NB4 (cell line): ENCODE measurements at regions not wholly inside any gene's neighbourhood (a gene's known extent, or its start where the extent isn't known, plus 50 kb on each side); places are given as distances from the start of the nearest gene placed in this dataset.

ENCODE experiments used
- DNase-seq: peaks from one replicate; pipeline ENCODE4 v3.0.0; 2010; ENCODE audit warnings: low read depth
- H3K4me3 ChIP-seq: one replicate; pipeline ENCODE4 v1.5.1; 2011; ENCODE audit warnings: mild to moderate bottlenecking, low read depth, low read length, moderate library complexity
- CTCF ChIP-seq: IDR thresholded peaks from one replicate; pipeline ENCODE4 v1.5.1; 2012; ENCODE audit warnings: low read depth, low read length
- MAX ChIP-seq: IDR thresholded peaks from 2 replicates; pipeline ENCODE4 v1.6.1; 2011; ENCODE audit warnings: low read depth, low read length
- MYC ChIP-seq: IDR thresholded peaks from 2 replicates; pipeline ENCODE4 v1.6.1; 2011; ENCODE audit warnings: low read depth, low read length
- POLR2A ChIP-seq: IDR thresholded peaks from 2 replicates; pipeline ENCODE4 v1.6.1; 2011; ENCODE audit warnings: mild to moderate bottlenecking; ENCODE audit not compliant: insufficient read length; ENCODE audit errors: extremely low read depth

GRCh38 chr2:220664272-220665107 lies 907.6 kb downstream of the EPHA4 start:
- H3K4me3 ChIP-seq: no peak overlapping the region
- TF ChIP-seq MYC: no peak
- TF ChIP-seq CTCF: no peak
- TF ChIP-seq POLR2A: no peak
- TF ChIP-seq MAX: no peak
- no peak for DNase-seq

GRCh38 chr2:220665108-220665471 lies 907.0 kb downstream of the EPHA4 start:
- H3K4me3 ChIP-seq: no peak overlapping the region
- no peak for DNase-seq
- TF ChIP-seq POLR2A (no peak), MAX (no peak), MYC (no peak), CTCF (no peak)

GRCh38 chr2:220669324-220669723 lies 902.8 kb downstream of the EPHA4 start:
- TF ChIP-seq MAX (no peak), POLR2A (no peak), CTCF (no peak), MYC (no peak)
- DNase-seq: no peak
- no peak overlapping the region for H3K4me3 ChIP-seq

- no peak for DNase-seq
- no peak overlapping the region for H3K4me3 ChIP-seq
- no peak for TF ChIP-seq POLR2A
- no peak for TF ChIP-seq MAX
- no peak for TF ChIP-seq MYC
- no peak for TF ChIP-seq CTCF
These were observed 901.6 kb downstream of the EPHA4 start for GRCh38 chr2:220670511-220670910.

GRCh38 chr2:220673151-220673874 lies 898.8 kb downstream of the EPHA4 start:
- DNase-seq: no peak
- H3K4me3 ChIP-seq: no peak overlapping the region
- TF ChIP-seq MYC (no peak), MAX (no peak), CTCF (no peak), POLR2A (no peak)
